HG03521 (cell line): ENCODE measurements at regions not wholly inside any gene's neighbourhood (a gene's known extent, or its start where the extent isn't known, plus 50 kb on each side); places are given as distances from the start of the nearest gene placed in this dataset.

Experiments
- ATAC-seq: cut with Tn5 transposase; IDR thresholded peaks from one replicate; pipeline ENCODE4 v1.9.1; 2021; ENCODE audit warnings: mild to moderate bottlenecking, moderate library complexity; ENCODE audit not compliant: unreplicated experiment

DNA sequence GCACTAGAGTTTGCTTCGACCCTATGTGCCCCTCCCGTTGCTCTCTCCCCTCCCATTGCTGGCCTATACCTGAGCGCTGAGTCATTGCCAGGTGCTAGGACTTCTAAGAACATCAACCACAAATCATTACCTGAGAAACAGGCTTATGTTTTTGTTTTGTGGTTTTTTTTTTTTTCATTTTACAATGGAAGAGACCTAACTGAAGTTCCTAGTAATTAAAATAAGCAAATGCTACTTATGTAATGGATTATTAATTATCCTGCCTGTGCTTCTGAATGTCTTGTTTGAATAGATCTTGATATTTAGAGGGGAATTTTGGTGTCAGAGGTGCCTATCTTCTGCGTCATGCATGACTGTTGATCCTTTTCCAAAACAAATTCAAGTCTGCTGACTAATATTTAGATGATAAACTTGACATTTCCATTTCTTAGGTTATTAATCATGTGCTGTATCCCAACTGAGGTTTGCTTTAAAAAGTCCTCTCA, 275.4 kb upstream of the CPEB2 start:
- no peak for ATAC-seq

DNA sequence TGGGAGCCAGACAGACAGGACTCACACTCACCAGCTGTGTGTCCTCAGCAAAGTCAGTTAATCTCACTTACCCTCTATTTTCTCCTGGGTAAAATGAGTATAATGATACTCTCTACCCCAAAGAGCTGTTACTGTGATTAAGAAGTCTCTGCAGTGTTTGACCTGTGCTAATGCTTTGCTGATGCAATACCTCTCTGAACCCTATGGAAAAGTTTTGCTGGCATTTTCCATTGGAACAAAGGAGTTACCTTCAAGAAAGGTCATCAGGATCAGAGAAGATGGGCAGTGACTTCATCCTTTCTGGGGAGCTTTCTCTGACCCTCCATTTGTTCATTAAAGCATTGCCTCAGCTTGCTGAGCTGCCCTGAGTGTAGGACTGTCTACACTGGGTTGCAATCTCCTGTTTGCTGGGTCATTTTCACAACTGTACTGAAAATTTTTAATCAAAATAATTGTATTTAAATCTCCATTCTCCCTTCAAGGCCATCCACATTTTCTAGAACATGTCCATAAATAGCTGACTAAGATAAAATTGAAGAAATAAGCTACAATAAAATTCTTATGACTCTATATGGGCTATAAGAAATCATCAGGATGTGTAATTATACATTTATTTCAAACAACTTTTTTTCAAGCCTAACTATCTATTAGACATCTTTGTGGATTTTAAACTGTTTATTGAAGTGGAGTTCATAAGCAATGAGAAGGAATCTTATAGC, 272.8 kb upstream of the CPEB2 start:
- no peak for ATAC-seq

DNA sequence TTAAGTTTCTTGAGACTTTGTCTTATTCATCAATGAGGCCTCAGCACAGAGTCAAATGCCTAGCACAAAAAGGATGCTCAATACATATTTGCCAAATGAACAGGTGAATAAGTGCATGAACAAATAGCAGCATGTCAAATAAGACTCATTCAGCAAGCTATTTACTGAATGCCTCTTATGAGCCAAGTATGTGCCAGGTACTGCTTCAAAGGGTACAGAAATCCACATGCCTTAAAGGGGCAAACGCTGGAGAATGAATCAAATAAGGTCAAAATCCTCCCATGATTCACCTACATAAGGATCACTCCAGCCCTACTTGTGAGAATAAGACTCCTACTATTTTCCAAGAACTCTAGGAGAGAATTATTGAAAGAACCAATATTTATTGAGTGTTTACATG, 260.2 kb upstream of the CPEB2 start:
- ATAC-seq, result no peak

DNA sequence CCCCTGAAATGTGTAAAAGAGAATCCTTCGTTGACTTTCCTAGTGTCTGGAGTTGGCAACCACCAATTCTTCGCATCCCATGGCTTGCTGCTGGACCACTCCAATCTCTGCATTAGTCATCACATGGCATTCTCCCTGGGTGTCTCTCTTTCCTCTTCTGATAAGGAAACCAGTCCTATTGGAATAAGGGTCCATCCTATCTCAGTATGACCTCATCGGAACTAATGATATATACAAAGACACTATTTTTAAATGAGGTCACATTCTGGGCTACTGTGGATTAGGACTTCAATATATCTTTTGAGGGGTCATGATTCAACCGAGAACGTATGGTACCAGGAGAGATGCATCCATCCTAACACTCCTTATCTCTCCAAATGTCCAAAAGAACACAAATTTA, 259.1 kb upstream of the CPEB2 start:
- no peak for ATAC-seq

DNA sequence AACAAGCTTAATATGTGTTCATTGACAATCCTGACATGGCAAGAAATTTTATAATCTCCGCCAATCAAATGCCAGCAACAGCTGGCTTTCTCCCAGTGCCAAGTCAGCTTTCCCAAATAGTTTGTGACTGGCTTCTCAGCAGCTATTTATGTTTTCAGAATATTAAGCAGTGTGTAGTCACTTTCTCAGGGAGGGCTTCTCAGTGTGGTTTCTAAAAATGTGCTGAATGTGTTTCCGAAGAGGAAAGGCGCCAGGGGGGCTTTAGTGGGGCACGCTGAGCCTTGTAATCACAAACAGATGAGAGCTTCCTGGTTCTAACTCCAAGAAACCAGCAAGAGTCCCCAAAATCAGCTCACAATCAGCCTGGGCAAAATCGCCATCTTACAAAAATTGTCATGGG, 258.7 kb upstream of the CPEB2 start:
- no peak for ATAC-seq

DNA sequence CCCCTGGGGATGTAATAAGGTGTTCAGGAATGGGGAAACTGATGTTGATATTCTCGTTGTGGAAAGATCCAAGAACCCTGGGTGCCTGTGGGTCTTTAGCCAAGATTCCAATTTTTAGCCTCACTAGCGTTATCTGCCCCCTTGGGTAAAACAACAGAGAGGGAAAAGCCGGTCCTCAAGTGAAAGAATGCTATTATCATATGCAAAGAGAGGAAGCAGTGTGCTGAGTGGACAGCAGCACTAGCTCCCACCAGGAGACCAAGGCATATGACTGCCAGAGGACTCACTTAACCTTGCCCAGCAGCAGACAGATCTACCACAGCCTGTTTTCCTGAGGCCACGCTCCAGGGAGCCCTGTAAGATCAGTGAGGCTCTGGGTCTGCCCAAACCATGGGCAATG, 257.9 kb upstream of the CPEB2 start:
- no peak for ATAC-seq

DNA sequence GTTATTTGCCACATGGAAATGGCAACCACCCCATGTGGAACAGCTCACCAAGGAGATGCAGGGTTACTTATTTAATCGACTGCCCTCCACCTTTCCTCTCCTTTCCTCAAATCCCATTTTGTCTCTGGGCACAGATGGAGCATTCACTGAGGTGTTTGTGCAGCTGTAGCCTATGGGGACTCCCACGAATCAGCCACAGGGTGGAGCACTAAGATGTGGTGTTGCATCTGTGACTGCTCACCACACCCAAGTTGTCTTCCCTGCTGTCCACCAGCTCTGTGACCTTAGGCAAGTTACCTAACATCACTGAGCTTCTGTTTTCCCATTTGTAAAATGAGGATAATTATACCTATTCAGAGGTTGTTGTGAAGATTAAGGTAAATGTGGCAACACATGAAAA, 252.4 kb upstream of the CPEB2 start:
- no peak for ATAC-seq

DNA sequence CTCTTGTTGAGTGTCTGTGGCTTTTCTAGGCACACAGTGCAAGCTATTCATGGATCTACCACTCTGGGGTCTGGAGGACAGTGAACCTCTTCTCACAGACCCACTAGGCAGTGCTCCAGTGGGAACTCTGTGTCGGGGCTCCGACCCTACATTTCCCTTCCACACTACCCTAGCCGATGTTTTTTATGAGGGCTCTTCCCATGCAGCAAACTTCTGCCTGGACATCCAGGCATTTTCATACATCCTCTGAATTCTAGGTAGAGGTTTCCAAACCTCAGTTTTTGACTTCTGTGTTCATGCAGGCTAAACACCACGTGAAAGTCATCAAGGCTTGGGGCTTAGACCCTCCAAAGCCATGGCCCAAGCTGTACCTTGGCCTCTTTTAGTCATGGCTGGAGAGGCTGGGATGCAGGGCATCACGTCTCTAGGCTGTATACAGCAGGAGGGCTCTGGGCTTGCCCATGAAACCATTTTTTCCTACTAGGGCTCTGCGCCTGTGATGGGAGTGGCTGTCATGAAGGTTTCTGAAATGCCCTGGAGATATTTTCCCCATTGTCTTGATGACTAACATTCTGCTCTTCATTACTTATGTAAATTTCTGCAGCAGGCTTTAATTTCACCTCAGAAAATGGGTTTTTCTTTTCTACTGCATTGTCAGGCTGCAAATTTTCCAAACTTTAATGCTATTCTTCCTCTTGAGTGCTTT, 249.8 kb upstream of the CPEB2 start:
- ATAC-seq, result no peak

DNA sequence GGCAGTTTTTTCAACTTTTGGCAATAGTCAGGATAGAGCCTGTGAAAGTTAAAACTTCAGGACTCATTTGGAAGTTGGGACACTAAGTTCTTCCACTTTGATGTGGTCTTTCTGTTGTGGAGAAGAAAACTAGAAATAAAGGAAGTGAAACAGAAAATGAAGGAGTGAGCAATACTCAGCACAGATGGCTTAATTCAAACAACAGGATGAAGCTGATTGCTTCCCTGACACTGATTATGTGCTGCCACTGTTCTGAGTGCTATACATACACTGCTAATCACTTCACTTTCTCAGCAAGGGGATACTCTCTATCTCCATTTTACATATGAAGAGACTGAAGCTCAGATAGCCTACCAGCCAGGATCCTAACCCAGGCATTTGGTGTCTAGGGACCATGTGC, 235.1 kb upstream of the CPEB2 start:
- ATAC-seq, result no peak

DNA sequence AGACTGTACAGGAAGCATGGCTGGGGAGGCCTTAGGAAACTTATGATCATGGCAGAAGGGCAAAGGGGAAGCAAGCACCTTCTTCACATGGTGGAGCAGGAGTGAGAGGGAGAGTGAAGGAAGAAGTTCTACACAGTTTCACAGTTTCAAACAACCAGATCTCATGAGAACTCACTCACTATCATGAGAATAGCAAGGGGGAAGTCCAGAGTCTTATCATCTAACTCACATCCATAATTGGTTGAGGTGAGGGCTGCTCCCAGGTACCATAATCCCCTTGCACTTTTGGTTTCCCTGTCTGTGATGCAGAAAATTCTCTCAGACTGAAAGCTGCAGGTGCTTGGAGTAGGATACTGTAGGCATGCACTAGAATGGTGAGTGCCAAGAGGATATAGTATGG, 233.8 kb upstream of the CPEB2 start:
- ATAC-seq, result no peak

DNA sequence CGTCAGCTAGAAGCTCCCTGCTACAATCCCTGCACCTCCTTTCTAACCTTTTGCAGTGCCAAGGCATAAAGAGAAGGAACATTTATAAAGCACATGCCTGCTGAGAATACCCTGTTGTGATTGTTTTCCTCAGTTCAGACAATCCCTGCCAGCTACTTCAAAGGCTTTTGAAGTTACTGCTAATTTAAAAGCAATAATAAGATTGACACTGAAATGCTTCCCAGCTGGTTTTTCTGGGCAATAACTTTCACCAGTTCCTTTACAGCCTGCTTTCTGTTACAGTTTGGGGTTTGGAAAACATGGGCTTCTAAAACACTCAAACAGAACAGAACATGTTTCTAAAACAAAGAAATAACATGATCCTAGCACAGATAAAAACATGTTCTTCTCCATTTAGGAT, 232.3 kb upstream of the CPEB2 start:
- ATAC-seq, result no peak

DNA sequence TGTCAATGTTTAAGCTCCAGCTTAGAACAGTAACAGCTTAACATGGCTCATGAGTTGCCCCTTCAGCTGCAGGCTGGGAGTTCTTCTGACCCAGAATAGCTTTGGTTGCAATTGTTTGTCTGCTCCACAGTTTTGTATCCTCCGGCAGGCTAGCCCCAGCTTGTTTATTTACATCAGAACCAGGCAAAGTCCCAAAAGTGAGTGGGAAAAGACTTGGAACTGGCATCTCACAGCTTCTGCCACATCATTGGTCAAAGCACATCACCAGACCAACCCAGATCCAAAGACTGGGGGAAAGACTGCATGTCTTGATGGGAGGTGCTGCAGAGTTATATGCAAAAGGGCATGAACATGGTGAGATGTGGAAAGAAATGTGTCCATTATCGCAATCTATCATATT, 231.2 kb upstream of the CPEB2 start:
- ATAC-seq, result no peak

DNA sequence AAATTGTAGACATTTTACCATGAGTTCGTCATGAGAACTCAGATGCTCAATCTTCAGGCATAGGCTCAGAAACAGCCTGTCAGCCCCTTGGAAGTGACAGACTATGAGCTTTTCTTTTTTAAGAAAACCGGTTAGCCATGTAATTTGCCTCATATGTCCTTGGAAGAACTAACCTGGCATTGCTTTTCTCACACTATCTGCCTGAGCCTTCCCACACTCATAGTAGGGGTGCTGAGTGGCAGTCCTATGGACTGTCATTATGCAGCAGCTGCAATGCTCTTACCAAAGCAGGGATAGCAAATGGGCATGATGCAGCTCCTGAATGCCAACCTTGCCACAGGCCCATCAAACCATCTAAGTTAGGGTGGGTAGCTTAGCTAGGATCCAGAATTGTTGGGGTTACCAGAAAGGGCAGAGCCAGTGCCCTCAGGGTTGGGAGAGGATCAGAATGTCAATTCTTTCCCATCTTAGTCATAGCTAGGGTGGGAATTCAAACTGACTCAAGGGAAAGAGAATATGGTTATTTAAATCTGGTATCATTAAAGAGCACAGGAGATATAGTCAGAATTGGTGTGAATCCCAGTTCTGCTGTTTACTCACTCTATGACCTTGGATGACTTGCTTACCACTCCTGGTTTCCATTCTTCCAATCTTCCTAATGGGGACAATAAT, 230.6 kb upstream of the CPEB2 start:
- ATAC-seq, result no peak

DNA sequence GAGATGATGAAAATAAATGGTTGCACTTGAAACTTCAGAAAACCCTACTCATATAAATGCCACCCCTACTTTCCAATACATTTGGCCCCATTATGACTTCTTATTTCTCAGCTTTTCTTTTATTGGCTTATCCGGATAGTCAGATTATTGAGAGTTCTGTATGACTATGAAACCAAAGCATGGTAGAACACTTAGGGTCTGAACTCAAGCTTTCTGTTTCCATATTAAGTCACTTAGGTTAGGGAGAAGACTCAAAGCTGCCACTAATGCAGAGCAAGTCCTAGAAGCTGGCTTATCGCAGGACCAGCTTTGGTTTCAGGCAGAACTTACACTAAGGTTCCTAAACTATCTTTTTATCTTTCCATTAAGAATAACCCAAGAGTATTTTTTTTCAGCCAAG, 229.9 kb upstream of the CPEB2 start:
- ATAC-seq, result no peak

DNA sequence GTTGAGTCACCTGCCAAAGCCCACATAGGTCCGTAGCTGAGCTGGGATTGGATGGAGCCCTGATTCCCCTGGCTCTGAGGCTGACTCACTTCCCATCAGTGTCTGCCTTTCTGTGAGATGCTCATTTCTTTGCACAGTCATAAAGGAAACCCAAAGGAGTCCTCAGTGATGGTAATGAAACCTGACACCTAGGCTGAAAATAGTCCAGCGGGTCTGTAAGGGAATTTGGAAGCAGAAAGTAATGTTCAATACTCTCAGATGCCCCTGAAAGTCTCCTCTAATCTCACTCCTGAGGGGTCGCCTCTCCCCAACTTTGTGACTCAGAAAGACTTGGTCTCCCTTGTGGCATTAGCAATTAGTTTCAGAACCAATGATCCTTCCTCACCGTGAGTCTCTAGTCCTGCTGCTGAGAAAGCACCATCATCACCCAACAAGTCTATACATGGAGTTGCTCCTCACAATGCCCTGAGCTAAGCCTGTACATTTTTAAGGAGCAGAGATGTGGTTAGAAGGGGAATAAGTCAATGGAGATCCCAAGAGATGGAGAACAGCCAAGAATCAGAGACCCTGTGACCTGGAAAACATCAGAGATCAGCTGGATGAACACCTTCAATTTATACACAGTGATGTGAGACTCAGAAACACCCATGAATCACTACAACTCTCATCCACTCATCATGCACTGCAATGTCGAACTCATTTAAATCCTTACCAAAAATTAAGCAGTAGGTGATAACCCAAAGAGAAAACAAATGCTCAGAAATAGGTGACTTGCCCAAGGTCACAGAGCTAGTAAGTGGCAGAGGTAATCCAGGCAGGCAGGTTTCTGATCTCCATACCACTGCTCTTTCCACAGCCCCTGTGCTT, 219.0 kb upstream of the CPEB2 start:
- peak; percentile 89 for ATAC-seq

DNA sequence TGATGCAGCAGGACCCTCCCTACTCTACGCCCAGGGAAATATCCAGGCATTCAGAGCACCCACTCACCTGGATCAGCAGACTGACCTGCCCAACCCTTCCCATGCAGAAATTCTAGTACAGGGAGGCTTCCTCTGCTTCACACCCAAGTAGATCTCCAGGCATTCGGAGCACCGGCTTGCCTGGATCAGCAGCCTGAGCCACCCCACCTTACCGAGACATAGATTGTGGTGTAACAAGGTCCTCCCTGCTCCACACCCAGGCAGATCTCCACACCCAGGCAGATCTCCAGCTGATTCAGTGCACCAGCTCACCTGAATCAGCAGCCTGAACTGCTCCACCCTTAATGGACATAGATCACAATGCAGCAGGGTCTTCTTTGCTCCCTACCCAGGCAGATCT, 215.1 kb upstream of the CPEB2 start:
- no peak for ATAC-seq

DNA sequence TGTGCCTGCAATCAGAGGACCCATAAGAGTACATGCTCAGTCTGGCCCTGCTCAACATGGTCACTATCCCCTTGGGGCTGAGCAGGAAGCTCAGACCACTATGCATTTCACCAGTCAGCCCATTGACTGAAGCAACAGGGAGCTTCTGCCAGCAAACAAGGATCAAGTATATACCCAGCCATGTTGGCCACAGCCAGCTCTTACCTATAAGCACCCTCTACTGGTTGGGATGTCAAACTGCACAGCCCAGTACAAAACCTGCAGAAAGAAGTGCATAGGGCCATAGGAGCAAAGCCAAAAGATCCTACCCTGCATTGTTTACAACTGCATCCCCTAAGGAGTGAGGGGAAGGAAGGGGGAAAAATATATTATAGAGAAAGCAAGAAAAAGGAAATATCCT, 214.4 kb upstream of the CPEB2 start:
- ATAC-seq, result no peak

DNA sequence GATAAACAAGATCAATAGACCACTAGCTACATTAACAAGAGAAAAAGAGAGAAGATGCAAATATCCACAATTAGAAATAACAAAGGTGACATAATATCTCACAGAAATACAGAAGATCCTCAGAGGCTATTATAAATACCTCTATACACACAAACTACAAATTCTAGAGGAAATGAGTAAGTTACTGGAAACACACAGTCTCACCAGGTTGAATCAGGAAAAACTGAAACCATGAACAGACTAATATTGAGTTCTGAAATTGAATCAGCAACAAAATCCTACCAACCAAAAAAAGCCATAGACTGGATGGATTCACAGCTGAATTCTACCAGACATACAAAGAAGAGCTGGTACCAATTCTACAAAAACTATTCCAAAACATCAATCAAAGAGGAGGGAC, 211.8 kb upstream of the CPEB2 start:
- ATAC-seq, result no peak

DNA sequence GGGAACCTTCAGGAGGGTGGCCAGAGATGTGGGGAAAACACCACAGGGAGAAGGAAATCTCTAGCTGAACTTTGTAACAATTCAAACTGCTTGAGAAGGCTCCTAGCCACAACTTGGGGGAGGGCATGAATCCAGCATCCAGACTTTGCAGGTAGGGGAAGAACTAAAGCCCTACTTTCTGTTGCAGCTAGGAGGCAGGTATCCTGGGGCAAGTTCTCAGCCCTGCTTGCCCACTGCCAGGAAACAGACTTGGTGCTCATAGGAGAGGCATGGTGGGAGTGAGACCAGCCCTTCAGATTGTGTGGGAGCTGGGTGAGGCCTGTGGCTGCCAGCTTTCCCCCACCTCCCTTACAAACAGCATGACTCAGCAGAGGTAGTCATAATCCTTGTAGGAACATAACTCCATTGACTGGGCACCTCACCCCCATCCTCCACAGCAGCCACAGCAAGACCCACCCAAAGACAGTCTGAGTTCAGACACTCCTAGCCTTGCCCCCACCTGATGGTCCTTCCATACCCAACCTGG, 209.5 kb upstream of the CPEB2 start:
- no peak for ATAC-seq

DNA sequence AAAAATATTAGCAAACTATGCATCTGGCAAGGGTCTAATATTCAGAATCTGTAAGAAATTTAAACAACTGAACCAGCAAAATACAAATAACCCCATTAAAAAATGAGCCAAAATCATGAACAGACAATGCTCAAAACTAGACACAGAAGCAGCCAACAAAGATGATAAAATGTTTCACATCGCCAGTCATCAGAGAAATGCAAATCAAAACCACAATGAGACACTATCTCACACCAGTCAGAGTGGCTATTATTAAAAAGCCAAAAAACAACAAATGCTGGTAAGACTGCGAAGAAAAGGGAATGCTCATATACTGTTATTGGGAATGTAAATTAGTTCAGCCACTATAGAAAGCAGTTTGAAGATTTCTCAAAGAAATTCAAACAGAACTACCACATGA, 201.3 kb upstream of the CPEB2 start:
- no peak for ATAC-seq

DNA sequence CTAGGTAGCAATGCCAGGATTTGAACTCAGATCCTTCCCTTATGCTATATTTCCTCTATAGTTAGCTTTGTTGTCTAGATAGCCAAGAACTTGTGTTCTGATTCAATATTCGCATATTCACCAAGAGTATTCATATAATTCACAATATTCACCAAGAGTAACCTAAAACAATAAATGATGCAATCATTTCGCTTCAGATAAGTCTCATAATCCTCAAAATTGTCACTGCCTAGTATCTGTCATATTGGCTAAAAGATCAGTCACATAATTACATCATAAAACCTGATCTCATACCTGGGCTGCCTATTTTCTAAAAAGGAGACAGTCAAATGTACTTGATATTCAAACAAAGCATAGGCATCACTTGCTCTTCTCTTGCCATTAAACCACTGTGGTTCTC, 199.7 kb upstream of the CPEB2 start:
- ATAC-seq, result no peak
